GM18498 (cell line): ENCODE measurements at regions not wholly inside any gene's neighbourhood (a gene's known extent, or its start where the extent isn't known, plus 50 kb on each side); places are given as distances from the start of the nearest gene placed in this dataset.

ENCODE experiments used
- ATAC-seq: cut with Tn5 transposase; IDR thresholded peaks from one replicate; pipeline ENCODE4 v1.9.1; 2021; ENCODE audit warnings: mild to moderate bottlenecking, moderate library complexity; ENCODE audit not compliant: unreplicated experiment

DNA sequence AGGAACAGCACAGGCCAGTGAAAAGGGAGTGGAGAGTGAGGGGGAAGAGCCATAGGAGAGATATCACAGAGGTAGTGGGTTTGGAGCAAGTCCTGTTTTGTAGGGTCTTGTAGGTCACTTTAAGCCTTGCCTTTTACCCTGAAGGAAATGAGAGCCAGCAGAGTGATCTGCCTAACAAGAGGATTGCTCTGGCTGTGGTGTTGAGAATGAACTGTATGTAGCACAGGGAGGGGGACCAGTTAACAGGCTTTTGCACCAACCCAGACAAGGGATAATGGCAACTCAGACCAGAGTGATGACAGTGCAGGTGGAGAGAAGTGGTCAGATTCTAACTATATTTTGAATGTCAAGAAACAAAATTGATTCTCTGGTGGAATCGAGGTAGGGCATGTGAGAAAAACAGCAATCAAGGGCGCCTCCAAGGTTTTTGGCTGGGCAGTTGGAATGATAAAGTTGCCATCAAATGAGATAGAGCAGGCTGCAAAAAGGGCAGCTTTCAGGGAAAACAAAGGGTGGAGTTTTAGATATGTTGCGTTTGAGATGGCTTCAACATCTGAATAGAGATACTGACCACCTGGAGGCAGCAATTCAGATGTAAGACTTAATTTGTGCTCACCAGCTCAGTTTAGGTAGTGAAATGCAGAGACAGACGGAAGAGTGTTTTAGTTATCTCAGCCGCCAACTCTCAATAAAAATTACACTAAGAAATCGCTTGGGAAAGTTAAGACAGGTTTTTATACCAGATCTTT is 134.4 kb upstream of the BTBD3 start:
- ATAC-seq = no peak

DNA sequence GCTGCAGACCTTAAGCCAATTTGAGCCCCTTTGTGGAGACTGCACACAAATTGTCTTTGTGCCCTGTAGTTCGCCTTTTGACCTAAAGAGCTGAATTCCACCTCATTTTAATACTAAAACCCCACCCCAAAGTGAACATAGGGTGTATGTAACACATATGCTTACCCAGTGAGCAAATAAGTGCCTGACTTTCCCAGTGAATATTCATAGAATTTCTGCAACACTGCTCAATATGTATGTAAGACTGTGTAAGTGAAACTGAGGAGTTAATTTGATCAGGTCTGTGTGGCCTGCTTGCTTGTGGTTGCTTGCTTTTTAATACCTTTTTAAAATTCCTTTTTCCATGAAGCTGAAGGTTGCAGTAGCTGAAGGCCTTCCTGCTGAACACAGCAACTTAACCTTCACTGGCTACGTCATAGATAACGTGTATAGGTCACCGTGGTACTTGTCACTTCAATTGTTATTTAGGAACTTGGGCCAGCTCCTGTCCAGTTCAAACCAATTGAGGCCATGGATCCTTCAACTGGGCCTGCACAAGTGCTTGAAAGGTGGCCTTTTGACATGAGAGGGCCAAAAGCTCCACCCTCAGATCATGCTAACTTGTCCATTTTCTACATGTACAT is 131.7 kb upstream of the BTBD3 start:
- ATAC-seq = no peak

DNA sequence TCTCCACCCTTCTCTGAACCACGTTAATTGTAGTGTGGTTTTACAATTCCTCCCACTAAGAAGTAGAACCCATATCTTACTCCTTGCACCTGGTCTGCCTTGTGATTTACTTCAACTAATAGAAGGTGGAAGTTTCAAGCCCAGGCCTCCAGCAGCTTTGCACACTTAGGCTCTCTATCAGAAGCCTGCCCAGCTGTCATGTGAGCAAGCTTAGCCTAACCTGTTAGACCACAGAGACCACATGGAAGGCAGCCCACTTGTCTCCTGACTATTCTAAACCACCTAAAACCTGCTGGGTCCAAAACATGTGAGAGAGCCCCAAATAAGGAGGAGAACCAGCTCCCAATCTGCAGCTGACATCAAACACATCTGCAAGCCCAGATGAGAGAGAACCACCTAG is 127.6 kb upstream of the BTBD3 start:
- ATAC-seq = no peak

DNA sequence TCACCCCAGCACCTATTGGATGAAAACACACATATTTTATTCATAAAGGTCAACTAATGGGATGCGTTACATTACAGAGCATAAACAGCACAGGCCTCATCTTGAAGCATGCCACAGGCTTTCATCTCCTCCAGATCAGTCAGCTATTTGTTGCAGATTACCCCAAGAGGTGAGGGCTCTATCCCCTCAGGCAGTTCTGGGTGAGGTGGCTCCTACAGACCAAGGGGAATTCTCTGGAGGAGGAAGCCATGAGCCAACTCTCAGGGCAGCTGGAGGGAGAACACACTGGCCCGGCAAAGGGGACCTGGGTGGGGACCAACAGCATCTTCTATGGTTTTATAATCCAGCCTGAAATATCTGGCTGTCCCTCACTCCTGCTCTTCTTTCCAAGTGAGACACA is 126.4 kb upstream of the BTBD3 start:
- ATAC-seq = no peak

DNA sequence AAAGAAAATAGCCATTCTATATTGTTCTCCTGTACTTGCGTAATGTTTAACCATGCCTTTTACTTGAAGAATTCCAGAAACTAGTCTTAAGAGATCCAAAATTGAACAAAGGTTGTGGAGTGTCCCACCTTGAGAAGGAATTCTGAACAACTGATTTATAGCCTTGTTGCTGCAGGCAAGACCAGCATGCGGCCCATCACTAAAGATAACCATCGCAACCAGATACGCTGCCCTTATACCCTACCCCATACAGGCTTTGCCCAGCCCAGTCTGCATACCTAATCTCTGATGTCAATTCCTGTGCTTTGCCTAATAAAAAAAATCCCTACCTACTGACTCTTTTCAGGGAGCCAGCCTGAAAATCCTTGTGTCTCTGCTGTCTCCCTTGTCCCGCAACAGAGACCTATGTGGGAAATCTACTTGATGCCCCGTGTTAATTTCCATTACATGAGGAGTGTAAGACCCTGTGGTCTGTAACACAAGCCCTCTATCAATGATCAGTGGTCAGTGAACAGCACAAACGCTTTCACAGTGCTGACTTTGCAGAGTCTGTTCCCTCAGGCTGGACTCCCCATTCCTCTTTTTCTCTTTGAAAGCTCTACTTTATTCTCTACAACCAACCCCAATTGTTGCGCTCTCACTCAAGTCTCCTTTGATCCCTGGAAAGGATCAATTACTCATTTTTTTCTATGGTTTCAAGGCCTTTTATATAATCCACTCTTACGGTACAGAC is 125.7 kb upstream of the BTBD3 start:
- no peak for ATAC-seq

DNA sequence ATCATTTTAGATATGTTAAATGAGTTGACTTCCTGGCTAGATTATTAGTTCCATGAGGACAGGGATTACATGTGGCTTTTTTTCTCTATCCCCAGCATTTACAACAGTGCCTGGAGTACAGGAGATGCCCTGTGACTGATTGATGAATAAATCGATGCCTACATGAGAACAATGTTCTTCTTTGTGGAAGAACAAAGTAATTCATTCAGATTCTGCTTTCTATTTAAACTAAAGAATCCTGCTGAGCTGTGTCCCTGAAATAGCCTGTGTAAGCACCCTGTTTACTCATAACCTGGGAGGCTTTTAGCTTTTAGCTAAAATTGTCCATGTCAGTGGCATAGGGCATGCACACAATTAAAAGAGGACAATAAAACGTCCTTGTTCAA is 125.1 kb upstream of the BTBD3 start:
- no peak for ATAC-seq

DNA sequence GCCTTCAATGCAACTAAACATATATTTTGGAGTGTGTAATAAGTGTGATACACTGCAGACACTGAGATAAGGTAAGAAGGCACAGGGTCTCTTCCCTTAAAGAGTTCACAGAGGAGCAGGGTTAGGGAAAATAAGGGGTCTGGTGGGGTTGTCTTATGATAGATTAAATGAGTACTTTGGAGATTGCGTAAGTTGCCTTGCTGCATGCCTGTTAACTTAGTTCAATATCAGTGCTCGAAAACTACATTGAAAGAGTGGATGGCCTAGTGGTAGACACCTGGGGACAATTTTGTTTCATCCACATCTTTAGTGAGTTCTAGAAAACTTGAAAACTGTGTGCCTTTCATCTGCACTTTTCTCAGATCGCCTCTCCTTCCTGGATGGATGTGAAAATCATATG is 123.2 kb upstream of the BTBD3 start:
- no peak for ATAC-seq

DNA sequence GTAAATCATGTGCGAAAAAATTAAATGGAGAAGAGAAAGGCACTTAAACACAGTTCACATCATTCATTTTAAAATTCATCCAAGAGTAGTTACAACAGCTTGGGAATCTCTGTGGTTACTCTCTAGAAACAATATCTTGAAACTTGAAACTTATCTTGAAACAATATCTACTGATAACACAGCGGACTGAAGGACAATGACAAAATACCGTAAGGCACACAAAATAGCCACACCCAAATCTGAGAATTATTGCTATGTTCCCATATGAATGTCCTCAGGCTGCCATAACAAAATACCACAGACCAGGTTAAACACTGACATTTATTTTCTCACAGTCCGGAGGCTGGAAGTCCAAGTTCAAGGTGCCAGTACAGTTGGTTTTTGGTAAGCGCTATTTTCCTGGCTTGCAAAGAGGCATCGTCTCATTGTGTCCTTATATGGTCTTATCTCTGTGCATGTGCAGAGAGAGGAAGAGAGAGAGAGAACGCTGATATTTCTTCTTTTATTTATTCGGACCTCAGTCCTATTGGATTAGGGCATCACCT is 122.5 kb upstream of the BTBD3 start:
- no peak for ATAC-seq

DNA sequence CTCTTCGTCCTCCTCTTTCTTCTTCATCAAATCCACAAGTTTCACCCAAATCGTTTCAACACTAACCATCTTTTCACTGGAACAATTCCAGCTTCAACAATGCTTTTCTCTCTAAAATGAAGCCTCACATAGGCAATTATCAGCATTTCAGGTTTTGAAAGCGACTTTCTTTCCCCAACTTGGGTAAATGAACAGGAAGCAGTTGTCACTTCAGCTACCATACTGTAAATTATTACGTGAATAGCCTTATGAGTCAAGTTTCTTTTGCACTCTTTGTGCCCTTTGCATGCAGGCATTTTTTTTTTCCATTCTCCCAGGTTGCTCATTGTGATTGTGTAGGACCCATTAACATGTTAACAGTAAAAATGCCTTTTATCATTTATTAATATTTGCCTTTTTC is 121.7 kb upstream of the BTBD3 start:
- ATAC-seq = no peak

DNA sequence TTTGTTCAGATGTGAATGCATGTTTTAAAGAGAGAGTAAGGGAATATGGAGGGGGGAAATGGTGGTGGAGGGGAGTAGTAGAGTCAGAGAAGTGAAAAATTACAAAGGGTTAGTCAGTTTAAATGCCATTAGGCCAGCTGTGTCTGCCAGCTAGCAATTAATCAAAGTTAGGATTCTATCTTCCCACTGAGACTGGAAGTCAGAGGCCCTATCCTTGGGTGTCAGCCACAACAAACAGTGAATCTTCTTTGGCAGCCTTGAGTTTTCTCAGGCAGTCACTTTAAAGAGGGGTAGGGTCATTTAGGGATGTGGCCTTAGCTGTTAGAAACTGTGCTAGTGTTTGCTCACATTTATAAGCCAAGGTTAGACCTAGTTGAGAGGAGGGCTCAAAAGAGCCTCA is 120.5 kb upstream of the BTBD3 start:
- ATAC-seq = no peak

DNA sequence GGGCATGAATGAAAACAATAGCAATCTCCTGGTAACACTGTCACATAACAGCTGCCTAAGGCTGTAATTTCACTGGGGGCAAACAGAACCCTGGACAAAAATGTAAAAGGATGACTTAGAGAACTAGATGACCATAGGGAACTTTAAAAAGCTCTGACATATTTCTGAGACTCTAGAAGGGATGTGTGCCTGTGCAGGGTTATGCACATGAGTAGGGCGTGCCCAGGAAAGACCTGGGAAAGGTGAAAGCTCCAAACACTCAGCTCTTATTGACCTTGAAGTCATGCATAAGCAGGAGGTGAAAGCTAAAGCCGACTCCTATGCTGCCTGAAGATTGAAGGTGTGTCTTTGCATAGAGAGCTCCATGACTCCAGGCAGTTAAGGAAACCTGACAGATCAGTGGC is 118.4 kb upstream of the BTBD3 start:
- no peak for ATAC-seq

DNA sequence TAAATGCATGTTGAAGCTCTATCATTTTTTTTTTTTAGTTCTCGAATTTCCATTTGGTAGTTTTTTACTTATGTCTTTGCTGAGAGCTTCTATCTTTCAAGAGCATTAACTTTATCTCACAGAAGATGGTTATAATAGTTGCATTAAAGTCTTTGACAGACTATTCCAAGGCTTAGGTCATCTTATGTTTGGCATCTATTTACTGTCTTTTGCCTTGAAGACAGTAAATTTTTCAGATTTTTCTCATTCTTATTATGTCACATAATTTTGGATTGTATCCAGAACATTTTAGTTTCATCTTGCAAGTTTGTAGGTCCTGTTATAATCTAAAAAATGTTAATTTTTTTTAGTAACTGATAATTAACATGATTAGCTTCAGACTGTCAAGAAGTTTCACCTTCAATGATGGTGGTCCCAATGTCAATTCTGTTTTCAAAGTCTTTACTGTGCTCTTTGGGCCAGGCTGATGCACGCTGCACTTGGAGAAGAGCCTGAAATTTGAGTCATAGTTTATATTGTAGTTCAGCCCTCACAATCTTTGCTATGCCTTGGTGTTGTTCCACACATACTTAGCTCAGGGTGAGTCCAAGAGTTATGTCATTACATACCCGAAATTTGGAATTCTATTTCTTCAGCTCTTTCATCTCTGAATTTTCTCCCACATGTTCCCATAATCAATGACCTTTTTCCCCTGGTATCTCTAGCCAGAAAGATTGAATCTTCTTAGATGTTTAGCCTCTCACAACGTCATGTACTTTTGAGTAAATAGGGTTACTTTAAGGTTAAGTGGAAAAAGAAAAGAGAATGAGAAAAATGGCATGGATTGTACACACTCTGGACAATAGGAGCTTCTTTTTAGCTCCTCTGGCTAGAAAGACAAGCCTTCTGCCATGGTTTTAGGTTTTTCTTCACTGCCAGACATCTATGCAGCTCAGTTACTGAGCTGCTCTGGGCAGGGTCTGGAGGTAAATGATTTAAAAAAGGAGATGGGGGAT is 110.3 kb upstream of the BTBD3 start:
- ATAC-seq = no peak

DNA sequence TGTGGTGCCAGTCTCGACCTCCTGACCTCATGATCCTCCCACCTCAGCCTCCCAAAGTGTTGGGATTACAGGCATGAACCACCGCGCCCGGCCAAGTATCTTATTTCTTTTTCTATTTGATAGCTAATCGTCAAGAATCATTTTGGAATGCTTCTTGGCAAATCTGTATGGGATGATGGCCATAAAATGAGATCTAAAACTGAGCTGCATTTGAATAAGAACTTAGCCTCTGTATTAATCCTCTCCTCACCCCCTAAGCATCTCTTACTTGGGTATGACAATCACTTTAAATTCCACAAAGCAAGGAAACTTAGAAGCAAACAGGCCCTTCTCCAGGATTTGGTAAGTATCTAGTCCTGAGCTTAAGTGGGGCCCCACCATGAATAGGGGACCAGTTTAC is 108.9 kb upstream of the BTBD3 start:
- no peak for ATAC-seq

DNA sequence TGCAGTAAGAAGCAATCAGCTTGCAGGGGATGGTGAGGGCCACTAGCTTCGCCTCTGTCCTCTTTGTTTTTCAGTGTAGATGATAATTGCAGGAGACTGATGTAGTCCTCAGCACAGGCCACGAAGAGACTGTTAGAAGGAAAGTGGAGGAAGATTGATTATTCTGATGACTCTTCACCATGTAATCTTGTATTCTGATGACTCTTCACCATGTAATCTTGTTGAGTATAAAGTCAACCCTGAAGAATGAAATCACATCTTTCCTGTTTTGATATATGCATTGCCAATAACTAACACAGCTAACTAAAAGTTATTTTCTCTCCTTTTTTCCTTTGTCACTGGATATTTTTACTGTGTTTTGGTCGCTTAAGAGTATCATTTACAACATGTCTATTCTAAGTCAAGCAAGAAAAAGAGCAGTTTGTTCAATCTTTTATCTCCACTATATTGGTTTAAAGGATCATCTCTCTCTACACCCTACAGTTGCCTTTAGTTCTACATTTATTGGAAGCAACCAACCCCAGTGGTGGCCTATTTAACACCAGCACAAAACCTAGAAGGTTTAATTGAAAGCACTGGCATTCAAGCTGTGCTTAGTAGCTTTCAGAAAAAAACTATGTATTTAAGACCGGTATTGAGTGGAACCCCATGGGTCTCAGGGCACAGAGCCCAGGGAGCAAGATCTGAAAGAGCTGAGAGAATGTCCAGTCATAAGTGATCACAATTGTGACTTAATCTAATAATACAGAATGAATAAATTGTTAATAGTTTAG is 107.2 kb upstream of the BTBD3 start:
- ATAC-seq = no peak

DNA sequence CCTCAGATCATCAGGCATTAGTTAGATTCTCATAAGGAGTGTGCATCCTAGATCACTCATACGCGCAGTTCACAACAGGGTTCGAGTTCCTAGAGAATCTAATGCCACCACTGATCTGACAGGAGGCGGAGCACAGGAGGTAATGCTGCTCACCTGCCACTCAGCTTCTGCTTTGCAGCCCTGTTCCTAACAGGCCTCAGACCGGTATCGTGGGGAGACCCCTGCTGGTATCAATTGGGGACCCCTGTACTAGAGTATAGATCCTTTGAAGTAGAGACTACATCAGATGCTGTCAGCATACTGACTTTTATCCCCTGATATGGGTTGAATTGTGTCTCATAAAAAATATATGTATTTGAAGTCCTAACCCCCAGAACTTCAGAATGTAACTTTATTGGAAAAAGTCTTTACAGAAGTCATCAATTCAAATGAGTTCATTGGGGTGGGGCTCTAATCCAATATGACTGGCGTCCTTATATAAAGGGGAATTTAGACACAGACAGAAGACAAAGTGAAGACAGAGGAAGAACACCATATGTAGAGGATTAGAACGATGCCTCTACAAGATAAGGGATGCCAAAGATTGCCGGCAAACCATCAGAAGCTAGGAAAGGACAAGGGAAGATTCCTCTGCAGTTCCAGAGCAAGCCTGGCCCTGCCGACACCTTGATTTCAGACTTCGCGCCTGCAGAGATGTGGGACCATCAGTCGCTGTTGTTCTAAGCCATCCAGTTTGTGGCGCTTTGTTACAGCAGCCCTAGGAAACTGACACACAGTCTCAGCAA is 104.4 kb upstream of the BTBD3 start:
- no peak for ATAC-seq

DNA sequence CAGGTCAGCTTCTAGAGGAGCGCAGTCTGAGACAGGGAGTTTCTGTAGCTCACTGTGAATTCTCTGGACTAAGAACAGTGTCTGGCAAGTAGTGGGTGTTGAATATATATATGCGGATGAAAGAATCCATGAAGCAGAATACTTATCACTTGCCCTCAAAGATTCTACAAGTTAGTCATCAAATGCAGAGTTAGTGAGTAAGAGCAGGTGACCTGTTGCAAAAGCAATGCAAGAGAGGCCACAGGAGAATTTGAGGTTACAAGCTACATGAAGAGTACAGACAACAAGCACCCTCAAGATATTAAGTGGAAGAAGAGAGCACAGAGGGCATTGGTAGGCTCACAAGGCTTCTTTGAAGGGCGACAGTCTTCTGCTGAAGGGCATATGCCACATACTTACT is 103.4 kb upstream of the BTBD3 start:
- ATAC-seq = no peak

DNA sequence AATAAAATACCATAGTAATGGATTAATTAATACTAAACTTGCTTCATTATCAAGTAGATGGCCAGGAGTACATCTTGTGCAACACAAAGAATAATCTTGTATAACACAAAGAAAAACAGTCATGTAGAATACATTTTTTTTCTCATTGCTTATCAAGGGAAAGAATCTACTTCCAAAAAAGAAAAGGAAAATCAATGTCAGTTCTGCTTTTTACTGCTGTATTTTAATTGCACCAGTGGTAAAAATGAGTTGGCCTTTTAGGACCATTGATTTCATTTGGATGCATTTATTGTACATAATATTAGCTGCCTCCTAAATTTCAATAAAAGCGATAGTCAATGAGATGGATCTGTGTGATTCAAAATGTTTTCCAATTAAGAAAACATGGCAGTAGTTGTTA is 96.9 kb upstream of the BTBD3 start:
- no peak for ATAC-seq

DNA sequence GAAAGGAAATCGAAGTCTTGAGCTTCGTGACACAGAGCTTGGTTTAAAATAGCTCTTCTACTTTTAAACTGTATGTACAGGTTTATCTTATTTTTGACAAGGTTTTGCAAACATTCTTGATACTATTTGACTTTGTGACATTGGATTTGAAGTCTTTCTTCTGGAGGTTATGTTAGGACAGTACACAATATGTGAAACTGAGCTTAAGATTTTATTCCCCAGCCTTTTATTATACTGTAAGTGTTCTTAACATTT is 95.2 kb upstream of the BTBD3 start:
- ATAC-seq = no peak

DNA sequence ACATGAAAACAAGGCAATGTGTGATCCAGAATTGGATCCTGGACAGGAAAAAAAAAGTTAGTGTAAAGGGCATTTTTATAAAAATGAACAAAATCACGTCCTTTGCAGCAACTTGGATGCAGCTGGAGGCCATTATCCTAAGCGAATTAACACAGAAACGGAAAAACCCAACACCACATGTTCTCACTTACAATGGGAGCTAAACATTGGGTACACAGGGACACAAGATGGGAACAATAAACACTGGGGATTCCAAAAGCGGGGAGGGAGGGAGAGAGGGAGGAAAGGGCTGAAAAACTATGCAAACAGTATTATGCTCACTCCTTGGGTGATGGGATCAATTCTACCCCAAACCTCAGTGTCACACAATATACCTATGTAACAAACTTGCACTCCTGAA is 91.4 kb upstream of the BTBD3 start:
- no peak for ATAC-seq

DNA sequence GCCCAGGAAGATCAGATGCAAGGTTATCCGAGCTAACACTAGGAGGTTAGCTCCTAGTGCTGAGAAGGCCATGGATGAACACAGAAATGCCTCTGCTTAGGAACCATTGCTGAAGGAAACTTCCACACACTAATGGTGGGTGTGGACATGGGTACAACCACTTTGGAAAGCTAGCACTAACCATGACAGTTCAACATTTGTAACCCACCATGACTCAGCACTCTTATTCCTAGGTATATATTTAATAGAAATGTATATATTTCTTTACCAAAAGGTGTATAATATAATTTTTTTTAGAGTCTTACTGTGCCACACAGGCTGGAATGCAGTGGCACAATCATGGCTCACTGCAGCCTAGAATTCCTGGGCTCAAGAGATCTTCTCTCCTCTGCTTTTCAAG is 85.3 kb upstream of the BTBD3 start:
- no peak for ATAC-seq
